ENCODE measurements at regions not wholly inside any gene's neighbourhood (a gene's known extent, or its start where the extent isn't known, plus 50 kb on each side); places are given as distances from the start of the nearest gene placed in this dataset.

DNA sequence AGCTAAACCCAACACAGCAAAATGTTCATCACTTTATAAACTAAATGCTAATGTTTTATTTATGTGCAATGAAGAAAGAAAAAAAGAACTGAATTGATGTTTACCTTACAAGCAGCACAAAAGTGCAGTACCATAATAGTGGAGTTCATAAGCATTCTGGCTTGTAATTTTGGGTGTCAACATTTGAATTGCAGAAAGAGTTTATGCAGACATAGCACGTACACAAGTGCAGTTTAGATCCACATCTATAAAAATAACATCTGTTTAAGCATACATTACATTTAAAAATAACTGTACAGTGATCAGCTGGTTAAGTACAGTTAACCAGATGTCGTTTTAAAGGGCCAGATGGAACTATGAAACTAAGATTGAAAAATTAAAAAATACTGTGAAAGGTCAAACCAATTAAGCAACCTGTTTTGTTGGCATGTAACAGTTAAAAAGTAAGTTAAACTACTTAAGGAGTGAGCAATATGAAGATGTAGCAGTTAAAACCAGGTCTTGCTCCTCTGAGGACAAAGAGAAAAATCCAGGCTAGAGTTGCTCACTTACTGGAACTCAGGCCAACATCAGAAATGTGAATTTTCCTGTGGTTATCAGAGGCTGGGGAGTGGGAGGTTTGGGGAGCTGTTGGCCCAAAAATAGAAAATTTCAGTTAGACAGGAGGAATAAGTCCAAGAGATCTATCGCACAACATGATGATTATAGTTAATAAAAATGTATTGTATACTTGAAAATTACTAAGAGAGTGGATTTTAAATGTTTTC is 204.9 kb upstream of the MDFIC2 start:
- intact Hi-C loops (cut with micrococcal nuclease): no loop called here
- POLR2A ChIA-PET: no interaction called here
- H3K4me1 Mint-ChIP-seq (ENCODE audit: low read depth): no peaks in the 10 kb centered on the region

DNA sequence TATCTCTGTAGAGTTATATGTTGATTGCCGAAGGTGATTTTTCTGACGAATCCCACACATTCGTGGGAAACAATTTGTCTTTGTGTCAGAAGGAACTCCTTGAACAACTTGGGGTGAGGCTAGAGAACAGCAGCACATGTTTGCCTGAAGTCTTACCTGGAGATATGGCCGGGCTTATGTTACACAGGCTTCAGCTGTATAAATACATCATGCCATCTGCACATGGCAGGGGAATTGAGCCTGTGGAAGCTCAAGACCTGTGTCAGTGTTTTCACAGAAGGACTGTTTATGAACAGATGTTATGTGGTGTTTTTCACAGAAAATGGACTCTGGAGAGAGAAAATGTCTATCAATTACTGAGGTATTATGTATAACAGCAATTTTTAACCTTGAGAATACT is 203.6 kb upstream of the MDFIC2 start:
- H3K27me3 Mint-ChIP-seq: peaks cover 10% of the 10 kb centered on the region
- no peak overlapping the region for H3K27ac Mint-ChIP-seq
- no peak overlapping the region for H3K4me3 Mint-ChIP-seq
- H3K9me3 Mint-ChIP-seq: no peaks in the 10 kb centered on the region
- ATAC-seq: no peak
- H3K36me3 Mint-ChIP-seq (ENCODE audit: low read depth): no peaks in the 10 kb centered on the region
- intact Hi-C loops (cut with micrococcal nuclease): no loop called here
- ChIA-PET POLR2A (no interaction called here), CTCF (no interaction called here)
- TF ChIP-seq, protein P1, sequence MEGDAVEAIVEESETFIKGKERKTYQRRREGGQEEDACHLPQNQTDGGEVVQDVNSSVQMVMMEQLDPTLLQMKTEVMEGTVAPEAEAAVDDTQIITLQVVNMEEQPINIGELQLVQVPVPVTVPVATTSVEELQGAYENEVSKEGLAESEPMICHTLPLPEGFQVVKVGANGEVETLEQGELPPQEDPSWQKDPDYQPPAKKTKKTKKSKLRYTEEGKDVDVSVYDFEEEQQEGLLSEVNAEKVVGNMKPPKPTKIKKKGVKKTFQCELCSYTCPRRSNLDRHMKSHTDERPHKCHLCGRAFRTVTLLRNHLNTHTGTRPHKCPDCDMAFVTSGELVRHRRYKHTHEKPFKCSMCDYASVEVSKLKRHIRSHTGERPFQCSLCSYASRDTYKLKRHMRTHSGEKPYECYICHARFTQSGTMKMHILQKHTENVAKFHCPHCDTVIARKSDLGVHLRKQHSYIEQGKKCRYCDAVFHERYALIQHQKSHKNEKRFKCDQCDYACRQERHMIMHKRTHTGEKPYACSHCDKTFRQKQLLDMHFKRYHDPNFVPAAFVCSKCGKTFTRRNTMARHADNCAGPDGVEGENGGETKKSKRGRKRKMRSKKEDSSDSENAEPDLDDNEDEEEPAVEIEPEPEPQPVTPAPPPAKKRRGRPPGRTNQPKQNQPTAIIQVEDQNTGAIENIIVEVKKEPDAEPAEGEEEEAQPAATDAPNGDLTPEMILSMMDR (IDR thresholded peaks at IDR 0.05): no peak
- no peaks in the 10 kb centered on the region for H3K4me1 Mint-ChIP-seq (ENCODE audit: low read depth)
- DNase-seq: no peak

More for the DNA sequence above, 204.9 kb upstream of the MDFIC2 start:
- Mint-ChIP-seq H3K27ac (no peak overlapping the region), H3K9me3 (no peaks in the 10 kb centered on the region), H3K36me3 (ENCODE audit: low read depth) (no peaks in the 10 kb centered on the region), H3K27me3 (peaks cover 10% of the 10 kb centered on the region), H3K4me3 (no peak overlapping the region)
- no peak for DNase-seq
- TF ChIP-seq, protein P1 (IDR thresholded peaks at IDR 0.05): no peak
- ATAC-seq: no peak
- CTCF ChIA-PET: no interaction called here

DNA sequence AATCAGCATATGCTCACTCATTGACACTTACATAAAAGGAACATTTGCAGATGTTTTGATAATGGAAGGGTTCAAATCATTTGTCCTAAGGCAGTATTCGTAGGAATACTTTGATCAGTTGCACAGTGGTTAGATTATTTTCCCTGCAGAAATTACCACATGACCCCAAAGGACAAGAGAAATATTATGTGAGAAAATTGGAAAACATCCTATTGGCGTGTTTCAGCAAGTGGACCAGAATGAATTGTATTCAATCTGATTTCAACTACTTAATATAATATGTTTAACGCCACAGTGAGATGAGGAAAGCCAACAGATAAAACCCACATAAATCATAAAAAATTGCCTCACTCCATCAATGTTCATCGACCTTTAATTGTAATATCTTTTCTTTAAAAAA is 195.0 kb upstream of the MDFIC2 start:
- ChIA-PET CTCF (no interaction called here), POLR2A (no interaction called here)
- no peaks in the 10 kb centered on the region for H3K9me3 Mint-ChIP-seq
- no peak for DNase-seq
- peaks cover 5% of the 10 kb centered on the region for H3K27me3 Mint-ChIP-seq
- no peak for ATAC-seq
- intact Hi-C loops (cut with micrococcal nuclease): no loop called here
- no peaks in the 10 kb centered on the region for H3K4me1 Mint-ChIP-seq (ENCODE audit: low read depth)
- H3K36me3 Mint-ChIP-seq (ENCODE audit: low read depth): no peaks in the 10 kb centered on the region
- no peak overlapping the region for H3K27ac Mint-ChIP-seq
- TF ChIP-seq, protein P1 (IDR thresholded peaks at IDR 0.05): no peak
- H3K4me3 Mint-ChIP-seq: no peak overlapping the region

DNA sequence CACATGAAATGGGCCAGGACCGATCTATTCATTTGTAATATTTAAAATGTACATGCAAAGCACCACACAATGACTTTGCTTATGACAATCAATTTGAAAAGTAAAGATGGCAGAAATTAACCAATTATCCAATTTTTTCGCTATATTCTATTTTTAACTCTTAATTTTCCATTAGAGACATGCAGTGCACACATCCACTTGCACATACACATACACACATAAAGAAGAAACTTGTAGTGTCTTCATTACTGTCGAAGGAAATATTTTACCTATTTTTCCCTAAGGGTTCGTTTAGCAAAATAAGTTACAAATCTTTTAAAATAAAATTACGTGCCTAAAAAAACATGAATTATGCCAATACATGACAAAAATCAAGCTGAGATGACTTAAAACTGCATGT is 194.3 kb upstream of the MDFIC2 start:
- POLR2A ChIA-PET: no interaction called here
- ATAC-seq (no peak), DNase-seq (no peak)
- intact Hi-C loops (cut with micrococcal nuclease): no loop called here
- peaks cover 5% of the 10 kb centered on the region for H3K27me3 Mint-ChIP-seq
- CTCF ChIA-PET: no interaction called here
- no peaks in the 10 kb centered on the region for H3K36me3 Mint-ChIP-seq (ENCODE audit: low read depth)
- H3K4me3 Mint-ChIP-seq: no peak overlapping the region
- H3K4me1 Mint-ChIP-seq (ENCODE audit: low read depth): no peaks in the 10 kb centered on the region
- no peaks in the 10 kb centered on the region for H3K9me3 Mint-ChIP-seq
- H3K27ac Mint-ChIP-seq: no peak overlapping the region
- TF ChIP-seq, protein P1 (IDR thresholded peaks at IDR 0.05): no peak

DNA sequence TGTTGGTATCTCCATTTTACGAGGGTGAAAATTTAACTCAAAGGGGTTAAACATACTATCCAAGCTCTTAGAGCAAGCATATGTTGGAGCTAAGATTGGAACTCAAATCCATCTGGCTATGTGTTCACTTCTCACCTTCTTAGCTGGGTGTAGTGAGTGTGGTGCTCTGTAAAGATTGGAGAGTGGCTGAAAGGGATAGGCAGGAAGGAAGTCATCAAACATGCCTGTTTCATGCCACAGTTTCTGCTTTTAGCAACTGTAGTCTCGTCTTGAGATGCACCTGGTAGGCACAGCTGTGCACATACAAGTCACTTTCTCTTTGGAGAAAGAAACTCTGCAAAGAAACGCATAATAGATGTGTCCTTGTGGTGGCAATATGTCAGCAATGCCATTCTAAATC is 189.1 kb upstream of the MDFIC2 start:
- intact Hi-C loops (cut with micrococcal nuclease): no loop called here
- no peak for ATAC-seq

More for the DNA sequence above, 189.1 kb upstream of the MDFIC2 start:
- Mint-ChIP-seq H3K9me3 (no peaks in the 10 kb centered on the region), H3K4me3 (no peak overlapping the region), H3K27ac (no peak overlapping the region), H3K36me3 (ENCODE audit: low read depth) (no peaks in the 10 kb centered on the region), H3K27me3 (no peaks in the 10 kb centered on the region), H3K4me1 (ENCODE audit: low read depth) (no peaks in the 10 kb centered on the region)
- ChIA-PET POLR2A (no interaction called here), CTCF (no interaction called here)
- TF ChIP-seq, protein P1 (IDR thresholded peaks at IDR 0.05): no peak
- DNase-seq: no peak

All from activated CD8-positive, alpha-beta T cell treated with anti-CD3 and anti-CD28 coated beads for 36 hours (primary cell).